HG02763 (cell line): ENCODE measurements at regions not wholly inside any gene's neighbourhood (a gene's known extent, or its start where the extent isn't known, plus 50 kb on each side); places are given as distances from the start of the nearest gene placed in this dataset.
A peak's percentile ranks its signal among the peaks of the same experiment; 100 is the strongest.

Source experiments
- ATAC-seq: cut with Tn5 transposase; IDR thresholded peaks from one replicate; pipeline ENCODE4 v1.9.1; 2021; ENCODE audit warnings: mild to moderate bottlenecking, moderate library complexity; ENCODE audit not compliant: unreplicated experiment

DNA sequence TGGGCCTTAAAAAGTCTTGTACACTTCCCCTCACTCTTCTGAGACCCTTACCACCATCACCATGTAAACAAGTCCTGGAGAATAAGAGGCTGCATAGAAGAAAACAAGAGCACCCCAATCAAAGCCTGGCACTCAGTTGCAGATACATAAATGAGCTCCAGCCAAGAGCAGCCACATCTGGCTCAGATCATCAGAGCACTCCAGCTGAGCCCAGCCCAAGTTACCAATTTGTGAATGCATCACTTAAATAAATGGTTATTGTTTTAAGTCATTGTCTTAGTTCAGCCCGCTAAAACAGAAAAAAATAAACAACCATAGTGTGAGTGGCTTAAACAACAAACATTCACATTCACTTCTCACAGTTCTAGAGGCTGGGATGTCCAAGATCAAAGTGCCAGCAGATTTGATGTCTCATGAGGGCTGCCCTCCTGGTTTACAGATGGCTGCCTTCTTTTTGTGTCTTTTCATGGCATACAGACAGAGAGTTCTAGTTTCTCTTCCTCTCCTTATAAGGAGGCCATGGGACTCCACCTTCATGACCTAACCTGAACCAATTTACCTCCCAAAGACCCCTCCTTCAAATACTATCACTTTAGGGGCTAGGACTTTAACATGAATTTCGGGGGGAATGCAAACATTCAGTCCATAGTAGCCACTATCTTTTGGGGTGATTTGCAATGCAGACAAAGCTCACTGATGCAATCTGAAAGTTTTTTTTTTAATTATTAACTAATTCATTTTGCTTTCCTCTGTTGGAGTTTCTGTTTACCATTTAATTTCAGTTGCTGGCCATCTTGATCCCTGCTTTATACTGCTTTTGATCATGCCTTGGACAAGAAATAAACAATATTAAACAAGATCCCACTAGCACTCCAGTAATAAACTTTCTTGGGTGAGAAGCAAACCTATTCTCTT, 187.5 kb upstream of the ACVR2A start:
- ATAC-seq: no peak

DNA sequence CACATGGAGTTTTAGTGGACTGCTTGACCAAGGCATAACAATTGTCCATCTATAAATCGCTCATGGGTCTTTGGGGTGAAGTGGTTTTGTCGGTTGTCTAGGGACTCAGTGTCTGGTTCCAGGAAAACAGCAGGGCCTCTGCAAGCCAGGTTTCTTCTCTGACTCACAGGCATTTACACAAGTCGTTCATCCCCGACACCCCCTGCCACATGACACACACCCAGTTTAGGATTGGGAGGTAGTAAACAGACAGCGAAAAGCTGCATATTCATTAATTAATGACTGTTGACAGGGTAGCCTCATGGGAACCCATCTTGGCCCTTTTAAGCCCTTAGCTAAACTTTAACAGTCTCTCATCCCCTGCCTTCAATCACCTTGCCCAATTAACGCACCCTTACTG, 194.8 kb upstream of the ACVR2A start:
- no peak for ATAC-seq

DNA sequence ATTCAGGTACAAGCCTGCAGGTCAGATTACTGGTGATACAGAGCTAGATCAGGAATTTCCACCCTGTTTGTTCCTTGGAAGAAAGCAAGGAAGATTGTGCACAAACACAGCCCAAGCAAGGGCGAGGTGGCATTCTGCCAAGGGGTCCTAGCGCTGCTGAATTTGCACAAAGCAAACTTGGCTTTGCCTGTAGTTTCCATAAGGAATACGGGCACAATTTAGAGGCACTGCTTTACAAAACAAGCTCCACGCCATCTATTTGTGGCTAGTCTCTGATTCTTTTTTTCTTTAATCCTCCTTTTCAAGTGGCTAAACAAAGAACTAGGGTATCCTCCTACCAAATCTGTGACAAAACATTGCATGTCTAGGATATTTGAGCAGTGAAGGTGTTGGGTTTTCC, 195.5 kb upstream of the ACVR2A start:
- no peak for ATAC-seq

DNA sequence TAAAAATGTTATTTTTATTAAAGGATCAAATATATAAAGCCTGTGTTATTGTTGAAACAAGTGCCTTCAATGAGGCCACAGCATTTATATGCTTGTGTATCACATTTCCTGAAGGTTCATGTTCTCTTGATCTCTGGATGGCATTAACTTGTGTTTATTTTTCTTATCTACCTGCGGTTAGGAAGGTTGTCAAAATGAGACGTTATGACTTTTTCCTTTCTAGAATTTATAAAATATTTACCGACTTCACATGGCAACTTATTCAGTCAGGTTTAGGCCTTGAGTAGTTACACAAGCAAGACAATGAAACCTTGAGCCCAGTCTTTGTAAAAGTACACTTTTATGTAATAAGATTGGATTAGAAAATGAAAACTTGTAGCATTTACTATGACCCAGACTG, 196.4 kb upstream of the ACVR2A start:
- no peak for ATAC-seq

DNA sequence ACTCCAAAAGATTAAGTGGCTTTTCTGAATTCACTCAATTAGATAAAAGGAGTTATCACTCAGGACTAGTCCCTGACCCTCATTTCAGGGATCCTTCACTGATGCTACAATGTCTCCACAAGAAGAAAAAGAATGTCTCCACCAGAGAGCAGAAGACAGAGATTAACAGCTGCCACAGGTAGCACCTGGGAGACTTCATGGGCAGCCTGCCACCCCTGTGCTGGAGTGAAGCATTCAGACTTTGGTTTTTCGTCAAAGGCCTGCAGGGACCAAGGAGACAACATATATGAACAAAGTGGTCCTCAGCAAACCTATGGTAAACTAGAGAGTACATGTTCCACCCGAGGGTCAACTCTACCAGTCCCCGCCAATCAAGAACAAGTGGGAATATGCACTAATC, 197.0 kb upstream of the ACVR2A start:
- no peak for ATAC-seq

DNA sequence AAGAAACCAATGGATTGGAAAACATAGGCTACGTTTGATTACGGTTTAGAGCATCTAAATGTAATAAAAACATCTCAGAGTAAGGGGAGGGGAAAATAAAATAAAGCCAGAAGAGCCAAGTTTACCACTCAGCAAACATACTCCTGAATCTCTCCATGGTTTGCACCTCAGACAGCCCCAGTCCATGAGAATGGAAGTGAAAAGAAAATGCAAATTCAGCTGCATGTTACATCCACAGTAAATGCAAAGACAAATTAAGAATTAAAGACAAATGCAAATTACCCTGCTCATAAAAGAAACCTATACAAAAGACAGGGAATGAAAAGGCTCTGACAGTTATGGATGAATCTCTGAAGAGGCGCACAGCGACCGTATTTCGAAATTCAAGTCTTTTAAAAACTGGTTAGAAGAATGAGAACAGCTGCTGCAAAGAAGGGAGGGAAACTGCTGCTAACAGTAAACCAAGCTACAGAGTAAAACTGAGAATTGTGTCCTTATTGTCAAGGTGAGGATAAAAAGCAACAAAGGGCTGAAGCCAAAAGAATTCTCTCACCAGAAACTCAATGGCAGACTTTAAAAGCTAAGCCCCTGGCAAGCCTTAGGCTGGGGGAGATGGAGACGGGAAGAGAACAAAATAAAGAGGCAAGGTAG, 197.9 kb upstream of the ACVR2A start:
- no peak for ATAC-seq

DNA sequence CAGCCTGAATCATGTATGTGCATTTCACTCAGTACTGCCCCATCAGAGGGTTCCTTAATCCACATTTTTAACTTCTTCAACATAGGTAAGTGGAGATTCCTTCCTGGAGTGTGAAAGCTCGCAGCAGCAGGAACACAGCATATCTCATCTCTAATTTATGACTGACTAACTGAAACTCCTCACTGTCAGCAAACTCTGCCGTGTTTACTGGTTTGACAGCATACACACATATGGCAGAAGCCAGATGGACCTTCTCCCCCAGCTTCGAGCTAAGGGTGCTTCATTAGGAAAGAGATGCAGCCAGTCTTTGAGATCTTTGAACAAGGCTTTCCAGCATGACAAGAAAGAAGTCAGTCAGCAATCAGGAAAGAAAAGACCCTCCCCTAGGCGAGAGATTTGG, 200.3 kb upstream of the ACVR2A start:
- ATAC-seq: no peak

DNA sequence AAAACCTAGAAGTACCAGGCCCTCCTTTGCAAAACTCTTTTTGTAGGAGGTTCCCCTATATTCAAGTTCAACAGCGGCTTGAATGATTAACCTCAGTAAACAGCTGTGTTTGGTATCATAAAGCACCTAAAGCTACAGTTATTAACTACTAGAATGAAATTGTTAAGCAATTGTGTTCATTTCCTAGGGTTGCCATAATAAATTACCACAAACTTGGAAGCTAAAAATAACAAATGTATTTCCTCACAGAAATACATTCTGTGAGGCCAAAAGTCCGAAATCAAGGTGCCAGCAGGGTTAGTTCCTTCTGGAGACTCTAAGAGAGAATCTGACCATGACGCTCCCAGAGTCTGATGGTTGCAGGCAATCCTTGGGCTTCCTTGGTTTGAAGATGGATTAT, 202.1 kb upstream of the ACVR2A start:
- no peak for ATAC-seq

DNA sequence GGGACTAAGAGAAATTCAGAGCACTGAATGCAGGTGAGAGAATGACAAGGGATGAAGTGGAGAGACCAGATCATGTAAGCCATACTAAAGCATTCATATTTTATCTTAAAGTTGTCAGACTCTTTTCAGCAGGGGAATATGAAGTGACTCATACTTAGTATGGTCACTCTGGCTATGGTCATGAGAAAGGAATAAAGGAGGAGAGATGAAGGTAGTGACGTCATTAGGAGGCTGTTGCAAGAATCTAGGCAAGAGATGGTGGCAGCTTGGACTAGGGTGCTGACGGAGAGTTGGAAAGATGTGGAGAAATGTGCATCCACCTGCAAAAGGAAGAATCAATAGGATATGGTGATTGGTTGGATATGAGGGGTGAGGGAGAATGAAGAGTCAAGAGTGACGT, 203.2 kb upstream of the ACVR2A start:
- no peak for ATAC-seq

DNA sequence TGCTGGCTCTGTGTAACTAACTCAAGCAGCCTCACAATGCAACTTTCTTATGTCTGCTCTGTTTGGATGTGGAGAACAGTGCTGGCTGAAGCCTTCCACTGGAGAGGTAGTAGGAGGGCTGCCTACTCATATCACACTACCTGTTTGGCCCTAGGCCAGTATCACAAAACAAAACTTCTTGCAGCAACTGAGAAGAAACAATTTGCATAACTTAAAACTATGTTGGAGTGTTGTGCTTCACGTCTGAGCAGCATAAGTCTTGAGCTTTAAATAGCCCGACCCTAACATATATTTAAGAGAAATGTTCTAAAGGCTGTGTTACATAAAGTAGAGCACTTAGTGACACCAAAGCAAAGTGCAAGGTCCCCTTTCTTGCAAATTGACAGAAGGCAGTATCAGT, 204.9 kb upstream of the ACVR2A start:
- peak; percentile 75 for ATAC-seq

DNA sequence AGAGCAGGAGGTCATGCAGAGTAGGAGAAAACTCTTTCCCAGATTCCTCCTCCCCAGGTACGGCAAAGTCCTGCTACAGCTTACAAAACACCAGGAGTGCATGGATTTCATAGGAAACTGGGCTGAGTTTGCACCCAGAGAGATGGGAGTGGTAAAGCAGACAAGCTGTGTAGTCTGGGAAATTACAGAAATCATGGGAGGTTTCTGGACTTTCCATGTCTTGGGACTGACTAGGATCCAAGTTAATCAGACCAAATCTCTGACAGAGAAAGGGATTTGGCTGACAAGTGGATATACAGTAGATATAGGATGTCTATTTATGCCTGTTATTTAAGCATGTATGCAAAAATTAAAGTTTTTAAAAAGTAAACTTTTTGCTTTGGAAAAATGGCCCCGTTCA, 205.4 kb upstream of the ACVR2A start:
- ATAC-seq: no peak

DNA sequence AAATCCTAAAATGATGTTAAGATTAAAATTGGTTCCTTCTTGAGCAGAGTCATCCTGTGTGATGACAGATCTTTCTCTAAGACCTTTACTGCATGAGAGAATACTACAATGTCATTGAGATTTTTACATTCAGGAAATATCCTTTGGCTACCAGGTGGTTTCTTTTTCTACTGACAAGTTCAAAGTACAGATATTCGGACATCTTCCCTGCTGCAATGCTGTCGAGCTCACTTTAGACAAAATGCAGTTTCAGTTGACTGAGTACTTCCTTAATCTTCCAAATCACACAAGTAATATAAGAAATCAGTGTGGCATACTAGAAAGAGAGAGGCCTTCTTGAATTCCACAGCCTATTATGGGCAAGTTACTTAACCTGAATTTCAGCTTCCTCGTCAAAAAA, 207.9 kb upstream of the ACVR2A start:
- no peak for ATAC-seq

DNA sequence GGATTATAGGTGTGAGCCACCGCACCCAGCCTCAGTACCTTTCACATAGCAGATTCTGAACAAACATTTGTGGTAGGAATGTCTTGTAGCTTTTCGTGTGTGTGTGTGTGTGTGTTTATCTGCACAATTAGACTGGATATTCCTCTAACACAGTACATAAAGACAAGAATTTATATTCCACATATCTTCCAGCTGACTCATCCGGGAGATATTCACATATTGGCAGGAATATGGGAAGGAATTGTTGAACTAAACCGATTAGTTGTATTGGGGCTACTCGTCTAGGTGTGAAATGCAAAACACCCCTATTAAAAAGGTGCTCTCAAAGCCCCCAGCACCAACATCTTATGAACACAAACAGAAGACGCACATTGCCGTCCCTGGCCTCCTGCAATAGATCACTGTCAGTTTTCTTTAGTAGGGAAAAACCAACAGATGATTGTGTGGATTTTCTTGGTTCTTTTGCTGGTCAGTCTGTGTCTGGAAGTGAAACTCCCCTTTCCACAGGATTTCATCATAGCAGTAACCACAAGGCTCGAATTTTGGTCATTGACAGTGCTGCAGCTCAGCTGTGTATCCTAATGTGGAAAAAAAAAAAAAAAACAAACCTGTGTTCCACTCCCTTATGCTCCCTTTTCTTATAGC, 208.5 kb upstream of the ACVR2A start:
- no peak for ATAC-seq

DNA sequence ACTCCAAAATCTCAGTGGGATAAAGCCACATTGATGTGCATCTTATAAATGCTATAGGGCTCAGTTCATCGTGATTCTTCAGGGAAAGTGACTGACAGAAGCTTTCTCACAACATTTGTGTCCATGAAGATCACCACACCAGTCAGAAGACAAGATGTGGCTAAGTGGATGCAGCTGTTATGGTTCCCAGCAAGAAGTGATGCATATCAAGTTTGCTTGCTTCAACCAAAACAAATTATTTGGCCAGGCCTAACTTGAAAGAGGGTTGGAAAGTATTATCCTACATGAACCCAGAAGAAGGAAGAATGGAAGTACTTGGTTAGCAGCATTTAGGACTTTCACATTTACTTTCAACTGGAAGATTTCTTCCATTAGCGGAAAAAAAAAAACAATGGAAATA, 210.0 kb upstream of the ACVR2A start:
- ATAC-seq: no peak

DNA sequence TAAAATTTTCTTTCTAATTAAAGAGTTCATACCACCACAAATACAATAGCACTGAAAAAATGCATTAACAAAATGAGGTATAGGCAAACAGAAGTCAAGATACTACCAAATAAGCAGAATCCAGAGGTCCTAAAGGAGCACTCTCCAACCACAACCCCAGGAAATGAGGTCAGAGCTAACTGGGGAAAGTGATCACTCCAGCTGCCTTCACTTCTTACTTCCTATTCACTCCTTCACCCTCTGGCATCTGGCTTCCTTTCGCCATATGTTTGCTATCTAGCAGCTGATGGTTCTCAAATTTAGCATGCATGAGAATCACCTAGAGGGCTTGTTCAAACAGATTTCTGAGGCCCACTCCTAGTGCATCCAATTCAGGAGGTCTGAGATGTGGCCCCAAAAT, 212.6 kb upstream of the ACVR2A start:
- no peak for ATAC-seq

DNA sequence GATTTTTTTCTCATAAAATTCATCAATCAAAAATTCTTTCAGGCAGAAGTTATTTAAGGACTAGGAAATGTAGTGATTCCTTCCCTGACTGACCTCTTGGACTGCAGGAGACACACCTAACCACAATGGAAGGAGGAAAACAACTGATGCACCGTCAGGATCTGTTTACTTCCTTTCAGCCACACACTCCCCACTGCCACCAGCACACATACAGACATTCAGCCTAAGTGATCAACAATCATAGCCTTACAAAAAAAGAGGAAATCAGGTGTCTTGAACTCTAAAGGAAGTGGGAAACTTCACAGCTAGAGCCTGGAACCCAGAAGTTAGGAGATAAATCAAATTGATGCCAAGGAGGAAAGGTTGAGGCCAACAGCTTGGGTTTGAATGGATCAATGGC, 213.5 kb upstream of the ACVR2A start:
- ATAC-seq: no peak

DNA sequence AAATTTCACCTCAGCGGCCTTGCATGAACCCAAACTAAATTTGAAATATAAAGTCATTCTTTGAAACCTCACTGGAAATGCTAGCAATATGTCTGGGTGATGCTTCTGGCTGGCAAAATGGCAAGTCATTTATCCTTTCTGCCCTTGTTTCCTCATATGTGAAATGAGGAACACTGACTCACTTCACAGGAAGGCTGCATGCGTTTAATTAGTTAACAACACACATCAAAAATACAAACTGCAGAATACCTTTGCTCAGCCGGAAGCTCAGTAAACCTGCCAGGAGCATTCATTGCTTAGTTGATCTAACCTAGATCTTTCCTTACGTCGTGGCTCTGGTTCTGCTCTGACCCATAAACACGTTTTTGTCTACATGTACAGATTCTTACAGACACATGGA, 214.2 kb upstream of the ACVR2A start:
- ATAC-seq: no peak

DNA sequence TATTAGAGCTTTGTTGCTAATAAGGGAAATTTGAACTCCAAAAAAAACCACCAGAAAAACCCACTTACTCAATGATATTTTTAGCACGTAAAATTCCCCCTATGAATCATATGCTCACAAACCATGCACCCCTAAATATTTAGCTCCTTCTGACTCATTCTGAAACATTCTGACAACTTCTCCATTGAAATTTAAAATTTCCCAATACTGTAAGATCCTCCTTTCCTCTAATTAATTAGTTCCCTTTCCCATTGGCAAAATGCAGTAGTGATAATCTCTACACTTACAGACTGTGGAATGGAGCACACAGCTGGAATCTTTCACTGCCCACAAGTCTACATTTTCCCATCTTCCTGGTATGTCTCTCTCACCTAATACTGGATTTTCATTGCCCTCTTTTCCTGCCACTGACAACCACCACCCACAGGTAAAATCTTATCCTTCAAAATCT, 215.8 kb upstream of the ACVR2A start:
- peak; percentile 47 for ATAC-seq

DNA sequence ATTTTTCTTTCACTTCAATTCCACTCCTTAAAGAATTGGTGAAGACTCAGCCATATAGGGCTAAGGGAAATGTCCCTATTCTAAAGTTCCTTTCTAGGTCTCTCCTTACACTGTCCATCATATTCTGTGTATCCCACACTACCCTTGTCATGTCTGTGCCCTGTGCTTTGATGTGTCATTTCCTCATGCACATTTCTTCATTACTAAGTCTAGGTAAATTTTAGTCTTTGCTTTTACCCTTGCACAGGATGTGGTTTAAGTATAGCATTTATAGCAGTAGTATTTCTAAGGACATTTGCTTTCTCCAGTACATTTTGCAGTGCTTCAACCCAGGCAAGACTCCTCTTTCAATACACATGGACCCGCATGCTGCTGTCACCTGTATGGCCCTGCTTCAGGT, 221.5 kb upstream of the ACVR2A start:
- ATAC-seq: peak; percentile 94

DNA sequence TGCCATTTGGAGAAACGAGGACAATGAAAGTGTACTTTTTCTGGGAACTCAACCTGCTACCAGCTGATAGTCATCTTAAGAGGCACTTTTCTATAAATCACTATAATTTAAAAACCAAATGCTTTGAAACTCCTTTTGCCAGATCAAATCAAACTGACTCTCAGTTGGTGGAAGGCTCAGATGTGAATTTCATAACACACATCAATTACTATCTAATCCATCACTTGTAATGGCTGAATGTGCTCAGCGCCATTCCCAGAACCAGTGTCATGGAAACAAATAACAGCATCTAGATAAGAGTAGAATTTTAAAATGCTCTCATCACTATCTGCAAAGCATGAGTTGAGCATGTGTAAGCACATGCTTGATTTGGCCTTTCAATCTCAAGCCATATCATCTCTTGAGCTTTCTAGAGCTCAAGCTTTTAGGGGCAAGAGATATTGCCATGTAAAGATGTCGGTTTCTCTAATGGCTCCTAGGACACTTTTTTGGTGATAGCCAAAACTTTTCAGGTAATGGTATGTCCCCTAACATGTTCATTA, 223.1 kb upstream of the ACVR2A start:
- no peak for ATAC-seq

DNA sequence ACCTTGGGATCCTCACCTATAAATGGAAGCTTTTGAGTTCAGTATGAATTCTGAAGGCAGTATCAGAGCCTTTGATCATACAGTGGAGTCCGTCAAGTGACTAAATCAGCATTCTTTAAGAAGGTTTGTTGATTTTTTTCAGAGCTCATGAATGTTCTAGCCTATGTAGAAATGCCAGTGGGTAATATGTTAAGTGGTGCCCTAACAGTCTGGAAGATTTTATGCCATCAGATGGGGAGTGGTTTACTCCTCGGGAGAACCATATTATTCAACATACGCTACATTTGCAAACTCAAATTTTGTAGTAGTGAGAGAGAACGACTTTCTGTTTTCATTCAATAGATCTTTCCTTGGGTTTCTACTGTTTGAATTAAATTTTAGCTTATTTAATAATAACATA, 225.0 kb upstream of the ACVR2A start:
- ATAC-seq: no peak

DNA sequence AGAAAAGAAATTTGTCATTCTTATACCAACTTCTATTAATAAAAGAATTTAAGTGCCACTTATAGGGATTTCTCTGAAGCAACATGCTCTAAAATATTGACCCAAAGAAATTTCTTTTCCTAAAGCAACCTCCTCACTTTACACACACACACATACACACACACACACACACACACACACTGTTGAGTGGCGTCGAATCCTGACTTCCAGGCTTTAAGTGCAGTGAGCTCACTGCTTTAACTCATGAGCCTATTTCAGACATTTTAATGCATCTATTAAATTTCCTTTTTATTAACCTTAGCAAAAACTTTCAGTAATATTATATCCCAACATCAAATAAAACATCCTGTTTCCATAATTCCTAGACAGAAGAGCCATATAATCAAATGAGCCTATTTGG, 229.1 kb upstream of the ACVR2A start:
- no peak for ATAC-seq
